IMR-90 (cell line): ENCODE measurements at regions not wholly inside any gene's neighbourhood (a gene's known extent, or its start where the extent isn't known, plus 50 kb on each side); places are given as distances from the start of the nearest gene placed in this dataset.

ENCODE experiments used
- ATAC-seq: fragments of 200-7000 bp; cut with Tn5 transposase; 2 replicates; pipeline ENCODE4 v1.9.1; 2020; ENCODE audit warnings: low read depth, mild to moderate bottlenecking, moderate library complexity
- BruUV-seq: library from RNA; stranded (reverse); fragments of 400-500 nt; replicated peaks from 2 replicates; lab custom pipeline; 2021; lab: Mats Ljungman, UMichigan
- CTCF ChIA-PET: fragments of 300-600 bp; formaldehyde crosslinking; extraction: SDS; loops from one replicate; lab custom pipeline; 2021; ENCODE audit warnings: antibody characterized with exemption; lab: Yijun Ruan, JAX
- POLR2A ChIA-PET: fragments of 300-600 bp; sonication (Branson Sonifier 250); formaldehyde crosslinking; loops from one replicate; lab custom pipeline; 2022; ENCODE audit warnings: antibody characterized with exemption; ENCODE audit not compliant: unreplicated experiment; lab: Charles Lee
- DNase-seq: peaks from one replicate; pipeline ENCODE4 v3.0.0; 2013
- H2AFZ ChIP-seq: replicated peaks from 2 replicates; pipeline ENCODE3; 2013; ENCODE audit warnings: low read length, mild to moderate bottlenecking; ENCODE audit not compliant: poor library complexity
- H2AK5ac ChIP-seq: 2 replicates; pipeline ENCODE4 v1.6.1; 2013; ENCODE audit warnings: low read depth, low read length, inconsistent platforms
- H2AK9ac ChIP-seq: replicated peaks from 2 replicates; pipeline ENCODE3; 2013; ENCODE audit warnings: mild to moderate bottlenecking, low read depth, low read length, moderate library complexity; ENCODE audit not compliant: poor library complexity
- H2BK120ac ChIP-seq: 2 replicates; pipeline ENCODE4 v1.6.1; 2013; ENCODE audit warnings: low read depth, low read length, inconsistent platforms
- H2BK15ac ChIP-seq: 3 replicates; pipeline ENCODE4 v1.6.1; 2013; ENCODE audit warnings: low read depth, low read length, inconsistent platforms
- H2BK20ac ChIP-seq: 2 replicates; pipeline ENCODE4 v1.6.1; 2013; ENCODE audit warnings: low read depth, mild to moderate bottlenecking, inconsistent platforms, low read length, moderate library complexity
- H2BK5ac ChIP-seq: 2 replicates; pipeline ENCODE4 v1.6.1; 2013; ENCODE audit warnings: mild to moderate bottlenecking, low read depth, low read length, inconsistent platforms; ENCODE audit not compliant: poor library complexity, severe bottlenecking
- H3K14ac ChIP-seq: replicated peaks from 2 replicates; pipeline ENCODE4 v1.6.1; 2013; ENCODE audit warnings: low read depth, low read length, inconsistent platforms
- H3K18ac ChIP-seq: 2 replicates; pipeline ENCODE4 v1.6.1; 2013; ENCODE audit warnings: low read depth, low read length, control low read depth
- H3K23ac ChIP-seq: 2 replicates; pipeline ENCODE4 v1.6.1; 2013; ENCODE audit warnings: low read depth, low read length, inconsistent platforms
- H3K27ac ChIP-seq: 2 replicates; pipeline ENCODE4 v1.5.1; 2013; ENCODE audit warnings: mild to moderate bottlenecking, control low read depth, low read length; ENCODE audit not compliant: insufficient read depth
- H3K27me3 ChIP-seq: 2 replicates; pipeline ENCODE4 v1.6.1; 2013; ENCODE audit warnings: low read length; ENCODE audit not compliant: control insufficient read depth, insufficient read depth
- H3K36me3 ChIP-seq: 2 replicates; pipeline ENCODE4 v1.6.1; 2013; ENCODE audit warnings: low read length, mixed read lengths; ENCODE audit not compliant: control insufficient read depth, insufficient read depth
- H3K4ac ChIP-seq: 2 replicates; pipeline ENCODE4 v1.6.1; 2013; ENCODE audit warnings: low read depth, low read length, inconsistent platforms
- H3K4me1 ChIP-seq: 2 replicates; pipeline ENCODE4 v1.6.1; 2013; ENCODE audit warnings: low read length, mixed read lengths; ENCODE audit not compliant: control insufficient read depth, insufficient read depth
- H3K4me2 ChIP-seq: 2 replicates; pipeline ENCODE4 v1.6.1; 2013; ENCODE audit warnings: low read depth, mild to moderate bottlenecking, control low read depth, low read length, moderate library complexity
- H3K4me3 ChIP-seq: 2 replicates; pipeline ENCODE4 v1.5.1; 2013; ENCODE audit warnings: low read depth, mild to moderate bottlenecking, control low read depth, low read length, moderate library complexity; ENCODE audit not compliant: insufficient read depth
- H3K56ac ChIP-seq: 2 replicates; pipeline ENCODE4 v1.6.1; 2013; ENCODE audit warnings: low read length, inconsistent platforms; ENCODE audit not compliant: insufficient read depth; ENCODE audit errors: extremely low read depth
- H3K79me1 ChIP-seq, 2 experiments: 2 replicates each; pipeline ENCODE4 v1.6.1; 2013; ENCODE audit warnings: low read length in 2 of 2, inconsistent platforms in 1 of 2, low read depth in 1 of 2
- H3K9ac ChIP-seq: 2 replicates; pipeline ENCODE4 v1.6.1; 2013; ENCODE audit warnings: low read depth, low read length, control low read depth
- H3K9me1 ChIP-seq: 2 replicates; pipeline ENCODE4 v1.6.1; 2013; ENCODE audit warnings: low read length, inconsistent platforms; ENCODE audit not compliant: insufficient read depth
- H3K9me3 ChIP-seq: 2 replicates; pipeline ENCODE4 v1.6.1; 2013; ENCODE audit warnings: low read length; ENCODE audit not compliant: control insufficient read depth, insufficient read depth
- H4K20me1 ChIP-seq: 2 replicates; pipeline ENCODE4 v1.6.1; 2013; ENCODE audit warnings: low read length, inconsistent platforms; ENCODE audit not compliant: insufficient read depth
- H4K5ac ChIP-seq: 2 replicates; pipeline ENCODE4 v1.6.1; 2013; ENCODE audit warnings: mild to moderate bottlenecking, low read depth, low read length, control low read depth
- H4K8ac ChIP-seq, 2 experiments: 2 replicates each; pipeline ENCODE4 v1.6.1; 2013; ENCODE audit warnings: low read depth in 2 of 2, low read length in 2 of 2, control low read depth in 1 of 2, inconsistent platforms in 1 of 2
- H4K91ac ChIP-seq: 2 replicates; pipeline ENCODE4 v1.6.1; 2013; ENCODE audit warnings: low read depth, low read length, inconsistent platforms; ENCODE audit not compliant: insufficient read depth
- CTCF ChIP-seq: conservative IDR thresholded peaks from 2 replicates; pipeline ENCODE4 v1.5.1; 2012; ENCODE audit warnings: mild to moderate bottlenecking, low read depth, low read length, improper control_type of control experiment
- ELK1 ChIP-seq: fragments of 150-350 bp; IDR thresholded peaks from 2 replicates; pipeline ENCODE4 v1.6.1; 2016; ENCODE audit warnings: low read depth, mild to moderate bottlenecking, low read length, moderate library complexity, borderline replicate concordance
- NFE2L2 ChIP-seq: fragments of 150-350 bp; IDR thresholded peaks from 2 replicates; pipeline ENCODE4 v1.6.1; 2016; ENCODE audit warnings: low read depth, mild to moderate bottlenecking, low read length
- WGBS, 2 experiments: methylation state at CpG; one replicate each; pipeline versions ENCODE4 v1.1.5 to v1.1.7; 2013; ENCODE audit warnings: missing lambda C conversion rate in 2 of 2; ENCODE audit not compliant: insufficient read length in 1 of 2; ENCODE audit errors: extremely low coverage in 2 of 2; 5-methylcytosine and 5-hydroxymethylcytosine counted together
- dilution Hi-C: fragments of 300-500 bp; cut with HindIII; formaldehyde crosslinking; loops from one replicate; pipeline ENCODE4 v1.14.3; 2018; ENCODE audit warnings: low sequenced_read_pairs; ENCODE audit not compliant: unreplicated experiment
- in situ Hi-C: fragments of 300-500 bp; cut with MboI; formaldehyde crosslinking; loops from 3 replicates; pipeline ENCODE4 v1.14.3; 2019; ENCODE audit warnings: low sequenced_read_pairs, inconsistent platforms, mixed read lengths
- intact Hi-C: fragments of 100-400 bp; cut with micrococcal nuclease; formaldehyde crosslinking; loops from 2 replicates; pipeline ENCODE4 v1.10.0; 2022

- H3K18ac ChIP-seq, result no peak overlapping the region
- in situ Hi-C loops (loop anchor here (10.0 to 25.0 kb wide), 3 partner anchors 652 to 1259 kb away; no protein-coding TSS in a partner anchor), intact Hi-C loops (loop anchor here (2.0 kb wide), 1 partner anchor 74 kb away; no protein-coding TSS in a partner anchor), dilution Hi-C loops (no loop called here)
- no peak overlapping the region for H3K14ac ChIP-seq
- ATAC-seq (no peak), DNase-seq (no peak)
- H2AFZ ChIP-seq, result no peak overlapping the region
- H2BK120ac ChIP-seq, result no peak overlapping the region
- H3K23ac ChIP-seq, result no peak overlapping the region
- no peaks in the 10 kb centered on the region; the same call in 1 of the 2 replicates for H4K20me1 ChIP-seq
- no peak overlapping the region for H4K5ac ChIP-seq
- H3K9me1 ChIP-seq, result peaks cover 3% of the 10 kb centered on the region; the same call in 1 of the 2 replicates
- no peak overlapping the region for H2AK9ac ChIP-seq
- no peak overlapping the region for H3K4me3 ChIP-seq
- no peaks in the 10 kb centered on the region for H3K36me3 ChIP-seq
- no peak overlapping the region for H3K56ac ChIP-seq
- H3K9ac ChIP-seq, result no peak overlapping the region
- ChIA-PET CTCF (interaction anchor here (0.7 kb wide), 1 partner anchor 74 kb away, joined by 3 read pairs; no protein-coding TSS in a partner anchor), POLR2A (no interaction called here)
- no TSS peak for BruUV-seq
- no peak overlapping the region for H3K4ac ChIP-seq
- H2AK5ac ChIP-seq, result no peak overlapping the region
- H4K91ac ChIP-seq, result no peak overlapping the region
- no peaks in the 10 kb centered on the region for H3K27me3 ChIP-seq
- no peak overlapping the region for H4K8ac ChIP-seq
- no peak overlapping the region for H2BK5ac ChIP-seq
- no peak overlapping the region for H2BK20ac ChIP-seq
- 94% methylated on average over 3 of the region's 10 CpGs; no CpG with 5 or more reads in 1 of the 2 experiments for WGBS, 2 experiments
- H3K4me2 ChIP-seq, result no peak overlapping the region
- no peaks in the 10 kb centered on the region for H3K4me1 ChIP-seq
- no peak overlapping the region for H3K27ac ChIP-seq
- TF ChIP-seq NFE2L2 (no peak), ELK1 (no peak), CTCF (0 out of 2 replicates have a peak, but pooled peaks have one; percentile 3)
- H3K9me3 ChIP-seq, result peaks cover 7% of the 10 kb centered on the region
- no peaks in the 10 kb centered on the region for H3K79me1 ChIP-seq
- no peak overlapping the region for H2BK15ac ChIP-seq
Observed at GRCh38 chr22:26753125-26753862, 95.9 kb downstream of the MIAT start.
